Epidermal melanocyte (primary cell): ENCODE measurements at regions not wholly inside any gene's neighbourhood (a gene's known extent, or its start where the extent isn't known, plus 50 kb on each side); places are given as distances from the start of the nearest gene placed in this dataset.

Experiments used
- DNase-seq: peaks from one replicate; pipeline ENCODE4 v3.0.0; 2011; ENCODE audit warnings: low spot score; ENCODE audit not compliant: insufficient read length

DNA sequence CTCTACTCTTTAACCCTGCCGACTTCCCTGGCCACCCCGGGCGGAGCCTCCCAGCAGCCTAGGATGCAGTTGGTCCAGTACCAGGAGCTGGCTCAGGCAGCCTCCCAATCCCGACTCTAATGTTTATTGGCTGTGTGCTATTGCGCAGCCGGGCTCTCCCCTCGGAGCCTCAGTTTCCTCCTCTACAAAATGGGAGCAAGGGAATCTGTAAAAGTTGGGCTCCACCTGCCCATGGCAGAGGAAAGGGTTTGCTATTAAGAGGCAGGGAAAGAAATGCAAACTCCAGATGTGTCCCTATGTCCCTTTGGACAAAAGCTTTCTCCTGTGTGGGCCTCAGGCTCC is 140.8 kb upstream of the PJA1 start:
- no peak for DNase-seq

GRCh38 chrX:69305333-69306062 is 140.2 kb upstream of the PJA1 start:
- no peak for DNase-seq

GRCh38 chrX:69303231-69303630 is 138.0 kb upstream of the PJA1 start:
- no peak for DNase-seq

- DNase-seq: no peak
Measured at GRCh38 chrX:69299951-69300714, 134.9 kb upstream of the PJA1 start.

DNA sequence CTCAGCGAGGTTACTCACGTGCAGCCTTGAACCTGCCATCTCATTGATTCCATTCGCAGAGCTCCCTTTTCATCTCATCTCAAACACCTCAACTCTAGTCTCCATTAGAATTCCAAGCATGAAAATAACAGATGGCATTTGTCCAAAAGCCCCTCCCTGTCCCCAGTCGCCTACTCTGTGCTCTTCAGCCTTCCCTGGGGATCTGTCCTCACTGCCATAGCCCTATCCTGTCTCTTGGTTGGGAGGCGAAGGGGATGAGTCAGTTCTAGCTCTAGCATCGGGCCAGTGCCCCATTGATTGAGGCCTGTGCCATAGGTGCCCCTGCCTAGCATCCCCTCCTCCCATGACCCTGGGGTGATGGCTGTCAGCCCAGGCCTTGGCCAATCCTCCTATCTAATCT is 134.0 kb upstream of the PJA1 start:
- no peak for DNase-seq

DNA sequence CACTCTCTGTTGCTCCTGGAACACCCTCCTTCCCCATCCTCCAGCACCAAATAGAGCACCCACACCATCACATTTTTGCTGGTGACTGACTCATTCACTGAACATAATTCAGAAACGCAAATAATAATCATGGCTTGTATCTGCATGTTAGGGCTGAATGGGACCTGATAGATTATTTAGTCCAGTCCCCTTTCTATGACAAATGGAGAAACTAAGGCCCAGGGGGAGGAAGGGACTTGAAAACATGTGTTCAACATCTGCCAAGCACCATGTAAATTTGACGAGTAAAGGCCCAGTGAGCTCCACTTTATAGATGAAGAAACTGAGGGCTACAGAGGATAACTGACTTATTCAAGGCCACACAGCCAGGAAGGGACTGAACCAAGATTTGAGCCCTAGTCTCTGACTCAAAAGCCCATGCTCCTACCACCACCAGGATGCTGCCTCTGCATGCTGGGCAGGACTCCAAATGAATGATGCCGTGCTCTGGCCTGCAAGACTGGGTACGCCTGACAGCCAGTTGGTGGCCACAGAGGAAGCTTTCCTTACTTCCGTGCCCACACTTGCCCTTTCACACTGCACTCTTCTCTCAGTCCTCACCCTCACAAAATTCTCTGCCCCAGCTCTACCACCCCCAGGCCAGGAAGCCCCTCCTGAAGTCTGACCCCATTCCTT is 133.3 kb upstream of the PJA1 start:
- DNase-seq: no peak

GRCh38 chrX:69297506-69297905 is 132.3 kb upstream of the PJA1 start:
- no peak for DNase-seq

DNA sequence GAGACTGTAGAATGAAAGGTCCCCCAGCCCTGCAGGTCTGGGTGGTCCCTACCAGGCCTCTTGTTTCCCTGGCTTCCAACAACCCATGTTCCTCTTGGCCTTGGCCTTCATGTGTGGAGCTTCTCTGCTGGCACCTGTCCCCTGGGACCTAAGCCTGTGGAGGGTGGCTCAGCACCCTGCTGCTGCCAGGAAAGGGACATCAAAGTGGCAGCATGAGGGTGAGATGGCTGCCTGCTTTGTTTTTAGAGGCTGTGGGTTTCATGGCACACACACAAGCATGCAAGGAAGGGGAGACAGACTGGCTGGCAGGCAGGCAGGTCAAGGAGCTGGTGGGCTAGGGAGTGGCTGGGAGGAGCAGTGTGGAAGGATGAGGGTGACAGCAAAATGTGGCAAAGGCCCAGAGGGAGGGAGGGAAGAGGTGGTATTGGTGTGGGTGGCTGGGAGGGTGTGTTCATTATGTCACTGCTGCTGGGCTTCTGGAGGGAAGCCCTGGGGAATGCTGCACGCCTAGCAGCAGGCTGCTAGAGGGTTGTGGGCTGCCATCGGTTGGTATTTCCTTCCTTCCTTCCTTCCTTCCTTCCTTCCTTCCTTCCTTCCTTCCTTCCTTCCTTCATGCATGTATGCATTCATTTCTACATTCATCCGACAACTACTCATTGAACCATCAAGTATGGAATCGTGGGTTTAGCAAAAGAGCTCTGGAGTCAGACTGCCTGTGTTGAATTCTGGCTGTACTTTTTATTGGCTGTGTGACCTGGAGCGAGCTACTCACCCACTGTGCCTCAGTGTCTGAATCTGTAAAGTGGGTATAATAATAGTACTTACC is 128.7 kb upstream of the PJA1 start:
- no peak for DNase-seq

GRCh38 chrX:69291116-69291515 is 125.9 kb upstream of the PJA1 start:
- no peak for DNase-seq

DNA sequence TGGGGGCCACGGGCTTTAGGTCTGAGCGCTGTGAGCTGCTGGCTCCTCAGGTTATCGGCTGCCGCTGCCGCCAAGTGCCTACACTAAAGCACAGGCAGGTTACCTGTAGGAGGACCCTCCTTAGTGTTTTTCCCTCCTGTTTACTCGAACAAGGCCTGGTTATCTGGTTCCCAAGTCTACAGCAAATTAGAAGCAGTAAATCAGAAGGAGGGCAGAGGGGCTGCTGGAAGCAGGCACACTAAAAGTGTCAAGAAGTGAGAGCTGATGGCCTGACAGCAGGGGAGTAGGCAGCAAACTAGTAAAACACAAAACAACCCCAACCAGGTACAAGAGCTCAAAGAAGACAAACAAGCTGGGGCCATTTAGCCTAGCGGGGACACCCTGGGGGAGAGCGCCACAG is 125.0 kb upstream of the PJA1 start:
- DNase-seq: no peak

DNA sequence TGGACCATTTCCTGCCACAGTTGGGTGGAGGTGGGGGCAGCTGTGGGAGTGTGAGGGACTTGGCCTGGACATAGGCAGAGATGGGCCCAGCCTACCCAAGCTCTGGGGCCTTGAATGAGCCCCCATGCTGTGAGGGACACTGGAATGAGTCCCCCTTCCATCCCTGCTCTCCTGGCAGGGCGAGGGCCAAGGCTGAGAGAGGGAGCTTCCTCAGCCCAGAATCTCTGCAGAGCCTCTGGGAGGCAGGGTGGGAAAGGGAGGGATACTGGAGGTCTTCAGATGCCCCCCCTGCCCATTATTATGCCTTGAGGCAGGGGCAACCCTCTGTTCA is 124.5 kb upstream of the PJA1 start:
- no peak for DNase-seq

GRCh38 chrX:69289046-69289792 is 124.0 kb upstream of the PJA1 start:
- DNase-seq: no peak

- DNase-seq: no peak
Measured at GRCh38 chrX:69287095-69287494, 121.8 kb upstream of the PJA1 start.

DNA sequence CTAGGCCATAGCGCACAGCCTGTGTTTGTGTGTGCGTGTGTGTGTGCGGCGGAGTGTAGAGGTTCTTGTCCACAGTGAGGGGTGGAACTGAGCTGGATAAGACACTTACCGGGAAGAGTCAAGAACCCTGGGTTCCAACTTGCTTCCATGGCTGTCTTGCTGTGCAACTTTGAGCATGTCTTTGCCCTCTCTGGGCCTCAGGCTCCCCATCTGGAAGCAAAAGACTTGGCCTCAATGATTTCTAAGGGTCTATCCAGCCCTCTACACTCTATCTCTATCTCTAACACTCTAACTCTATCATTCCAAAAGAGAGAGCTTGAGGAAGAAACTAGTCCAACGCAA is 121.3 kb upstream of the PJA1 start:
- DNase-seq: no peak

GRCh38 chrX:69285881-69286564 is 120.8 kb upstream of the PJA1 start:
- DNase-seq: peak; percentile 20

GRCh38 chrX:69285401-69285877 is 120.2 kb upstream of the PJA1 start:
- DNase-seq: no peak

DNA sequence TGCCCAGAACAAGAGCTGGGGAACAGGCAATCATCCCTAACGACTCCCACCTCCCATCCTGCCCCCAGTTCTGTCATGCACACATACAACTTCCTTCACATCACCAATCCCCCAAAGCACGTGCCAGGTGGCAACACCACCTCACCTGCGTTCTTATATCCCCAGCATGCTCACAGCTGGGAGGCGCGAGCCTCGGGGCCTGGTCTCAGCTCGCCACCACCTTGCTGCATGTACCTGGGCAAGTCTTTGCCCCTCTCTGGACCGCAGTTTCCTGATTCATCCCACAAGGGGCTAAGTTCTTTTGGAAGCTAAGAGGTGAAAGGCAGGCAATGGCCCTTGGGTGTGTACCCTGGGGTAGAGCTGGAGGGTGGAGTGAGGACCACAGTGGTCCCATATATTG is 119.2 kb upstream of the PJA1 start:
- DNase-seq: no peak

- DNase-seq: no peak
Measured at GRCh38 chrX:69282893-69283690, 117.8 kb upstream of the PJA1 start.

GRCh38 chrX:69280933-69281332 is 115.7 kb upstream of the PJA1 start:
- no peak for DNase-seq

DNA sequence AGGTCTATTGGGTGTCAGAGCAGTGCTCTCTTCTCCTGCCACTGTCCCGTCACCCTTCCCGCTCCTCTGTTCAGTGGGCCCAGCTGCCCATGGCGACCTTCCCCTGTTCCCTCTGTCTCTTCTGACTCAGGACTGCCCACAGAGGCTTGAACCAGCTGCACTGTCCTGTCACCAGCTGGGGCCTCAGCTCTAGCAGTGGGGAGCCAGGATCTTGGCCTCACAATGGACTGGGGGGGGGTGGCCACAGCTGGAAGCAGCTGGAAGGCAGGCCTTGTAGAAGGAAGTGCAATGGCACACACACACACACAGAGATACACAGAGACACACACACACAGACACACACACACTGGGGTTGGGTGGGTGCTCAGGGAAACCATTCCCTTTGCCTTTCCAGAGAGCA is 114.0 kb upstream of the PJA1 start:
- DNase-seq: no peak
